ENCODE measurements at regions not wholly inside any gene's neighbourhood (a gene's known extent, or its start where the extent isn't known, plus 50 kb on each side); places are given as distances from the start of the nearest gene placed in this dataset.

- Histone ChIP-seq H3K9ac (replicated peaks; ENCODE audit: extremely low read depth, insufficient read depth, low read length) (no peak overlapping the region), H2AFZ (ENCODE audit: low read depth, low read length) (no peak overlapping the region), H3K36me3 (ENCODE audit: control insufficient read depth in 2 of 2, extremely low read depth in 1 of 2, insufficient read depth in 2 of 2, low read length in 2 of 2) (no peaks in the 10 kb centered on the region), H3K27me3 (ENCODE audit: control insufficient read depth in 2 of 2, insufficient read depth in 2 of 2, low read length in 2 of 2) (no peaks in the 10 kb centered on the region), H4K20me1 (replicated peaks; ENCODE audit: control insufficient read depth, extremely low read depth, insufficient read depth, low read length) (no peaks in the 10 kb centered on the region), H3K9me1 (replicated peaks; ENCODE audit: control insufficient read depth, extremely low read depth, insufficient read depth, low read length) (no peaks in the 10 kb centered on the region), H3K4me3 (replicated peaks in 1 of 3; ENCODE audit: insufficient read depth in 1 of 3, low read depth in 1 of 3, low read length in 3 of 3) (no peak overlapping the region), H3K79me2 (ENCODE audit: control insufficient read depth, insufficient read depth, low read length) (no peaks in the 10 kb centered on the region), H3K4me2 (ENCODE audit: insufficient read depth, low read length) (no peak overlapping the region), H3K27ac (ENCODE audit: insufficient read depth, low read depth, low read length) (no peak overlapping the region), H3K4me1 (ENCODE audit: control insufficient read depth, extremely low read depth, insufficient read depth, low read length) (no peaks in the 10 kb centered on the region), H3K9me3 (replicated peaks; ENCODE audit: control insufficient read depth, insufficient read depth, low read length) (no peaks in the 10 kb centered on the region)
- TF ChIP-seq GATA2 (IDR thresholded peaks at IDR 0.05; ENCODE audit: insufficient read depth, insufficient read length, low read depth, low read length) (no peak), EZH2 (IDR thresholded peaks at IDR 0.05; ENCODE audit: borderline replicate concordance, low read depth, low read length, severe bottlenecking) (no peak), CTCF (IDR thresholded peaks at IDR 0.05; ENCODE audit: extremely low read depth in 1 of 2, insufficient read depth in 1 of 2, low read depth in 1 of 2, low read length in 2 of 2) (no peak), POLR2A (IDR thresholded peaks at IDR 0.05; ENCODE audit: low read depth, low read length) (no peak), MYC (IDR thresholded peaks at IDR 0.05; ENCODE audit: low read depth, low read length) (no peak), FOS (IDR thresholded peaks at IDR 0.05; ENCODE audit: borderline replicate concordance, insufficient read depth, low read length) (no peak), JUN (IDR thresholded peaks at IDR 0.05; ENCODE audit: borderline replicate concordance, insufficient read depth, insufficient read length, low read depth) (no peak), POLR2AphosphoS5 (IDR thresholded peaks at IDR 0.05; ENCODE audit: insufficient read depth, low read depth, low read length) (no peak)
- TF ChIP-seq, protein P1, sequence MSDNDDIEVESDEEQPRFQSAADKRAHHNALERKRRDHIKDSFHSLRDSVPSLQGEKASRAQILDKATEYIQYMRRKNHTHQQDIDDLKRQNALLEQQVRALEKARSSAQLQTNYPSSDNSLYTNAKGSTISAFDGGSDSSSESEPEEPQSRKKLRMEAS (IDR thresholded peaks at IDR 0.05; ENCODE audit: insufficient read depth, insufficient read length) = no peak
- ChIA-PET CTCF (no interaction called here), POLR2A (no interaction called here)
- FAIRE-seq (no peak), DNase-seq (ENCODE audit: low read depth, low spot score) (no peak)
- intact Hi-C loops (cut with micrococcal nuclease) = no loop called here
- BruUV-seq (replicated peaks) = no TSS peak
- dilution Hi-C loops (cut with MboI; ENCODE audit: extremely low pct_ligation_motif_present, low sequenced_read_pairs) = no loop called here
Observed at GRCh38 chrX:18051690-18052089, 169.0 kb downstream of the BEND2 start.

Measured in endothelial cell of umbilical vein (primary cell).